GM12878 (cell line): ENCODE measurements at regions not wholly inside any gene's neighbourhood (a gene's known extent, or its start where the extent isn't known, plus 50 kb on each side); places are given as distances from the start of the nearest gene placed in this dataset.

Experiments used
- ATAC-seq: fragments of 200-7000 bp; cut with Tn5 transposase; 3 replicates; pipeline ENCODE4 v1.9.1; 2020; ENCODE audit warnings: mild to moderate bottlenecking, moderate library complexity
- BruUV-seq: library from RNA; stranded (reverse); fragments of 400-500 nt; replicated peaks from 2 replicates; lab custom pipeline; 2021; lab: Mats Ljungman, UMichigan
- CTCF ChIA-PET: fragments of 300-600 bp; sonication (Branson Sonifier 250); formaldehyde crosslinking; extraction: SDS; loops from one replicate; lab custom pipeline; 2021; ENCODE audit warnings: inconsistent platforms; lab: Yijun Ruan, JAX
- POLR2A ChIA-PET: fragments of 350-600 bp; formaldehyde crosslinking; extraction: SDS; loops from one replicate; lab custom pipeline; 2021; ENCODE audit warnings: inconsistent platforms; lab: Charles Lee
- RAD21 ChIA-PET: fragments of 300-600 bp; sonication (Branson Sonifier 250); formaldehyde crosslinking; loops from one replicate; lab custom pipeline; 2023; ENCODE audit warnings: antibody characterized with exemption; ENCODE audit not compliant: unreplicated experiment; lab: Charles Lee
- SMC1A ChIA-PET: fragments of 300-600 bp; sonication (Branson Sonifier 250); formaldehyde crosslinking; loops from one replicate; lab custom pipeline; 2023; ENCODE audit not compliant: unreplicated experiment, uncharacterized antibody; lab: Charles Lee
- DNase-seq: peaks from one replicate; pipeline ENCODE4 v3.0.0-alpha.2; 2011; ENCODE audit warnings: low read depth, low spot score
- FAIRE-seq: peaks from 3 replicates; lab custom pipeline; 2011; peaks lifted over from hg19 to GRCh38; lab: Jason Lieb, UNC
- H2AFZ ChIP-seq: 2 replicates; pipeline ENCODE4 v1.6.0; 2011; ENCODE audit warnings: low read depth, low read length, control low read depth; ENCODE audit not compliant: control insufficient read depth
- H3K27ac ChIP-seq: 2 replicates; pipeline ENCODE4 v1.5.1; 2011; ENCODE audit warnings: control low read depth; ENCODE audit not compliant: control insufficient read depth, insufficient read depth
- H3K27me3 ChIP-seq, 2 experiments: replicated peaks in 1 of 2; 2 replicates each; pipeline versions ENCODE4 v1.6.0 to v1.6.1; 2011; ENCODE audit warnings: low read length in 1 of 2; ENCODE audit not compliant: control insufficient read depth in 2 of 2, insufficient read depth in 2 of 2
- H3K36me3 ChIP-seq, 2 experiments: 2 replicates each; pipeline ENCODE4 v1.5.1; 2011; ENCODE audit warnings: low read length in 1 of 2; ENCODE audit not compliant: control insufficient read depth in 2 of 2, insufficient read depth in 2 of 2
- H3K4me1 ChIP-seq: 2 replicates; pipeline ENCODE4 v1.6.1; 2011; ENCODE audit warnings: mild to moderate bottlenecking, low read length, moderate library complexity, mixed read lengths; ENCODE audit not compliant: control insufficient read depth, insufficient read depth
- H3K4me2 ChIP-seq: 2 replicates; pipeline ENCODE4 v1.6.0; 2011; ENCODE audit warnings: control low read depth; ENCODE audit not compliant: control insufficient read depth, insufficient read depth
- H3K4me3 ChIP-seq: fragments of 200-600 bp; sonication (generic); 2 replicates; pipeline ENCODE4 v1.5.1; 2016
- H3K79me2 ChIP-seq: 2 replicates; pipeline ENCODE4 v1.6.0; 2011; ENCODE audit warnings: low read length; ENCODE audit not compliant: control insufficient read depth, insufficient read depth
- H3K9ac ChIP-seq: 2 replicates; pipeline ENCODE4 v1.8.0; 2011; ENCODE audit warnings: low read length, control low read depth, mixed read lengths; ENCODE audit not compliant: control insufficient read depth, insufficient read depth
- H3K9me3 ChIP-seq: replicated peaks from 3 replicates; pipeline ENCODE4 v1.5.1; 2011; ENCODE audit warnings: mild to moderate bottlenecking, low read length; ENCODE audit not compliant: control insufficient read depth, insufficient read depth
- H4K20me1 ChIP-seq: 2 replicates; pipeline ENCODE4 v1.6.0; 2011; ENCODE audit not compliant: control insufficient read depth, insufficient read depth
- FOXK2 ChIP-seq: fragments of 450-650 bp; IDR thresholded peaks from 2 replicates; pipeline ENCODE4 v1.6.1; 2017; ENCODE audit warnings: mild to moderate bottlenecking, moderate library complexity
- MAX ChIP-seq: IDR thresholded peaks from 2 replicates; pipeline ENCODE4 v1.6.1; 2012; ENCODE audit warnings: low read depth, low read length, improper control_type of control experiment
- POU2F2 ChIP-seq: IDR thresholded peaks from 3 replicates; pipeline ENCODE4 v1.6.1; 2011; ENCODE audit warnings: low read depth, mild to moderate bottlenecking, low read length, borderline replicate concordance
- TCF12 ChIP-seq: IDR thresholded peaks from 2 replicates; pipeline ENCODE4 v1.6.1; 2011; ENCODE audit warnings: low read depth, mild to moderate bottlenecking, low read length
- WGBS: methylation state at CpG from one replicate; pipeline ENCODE4 v1.1.6; 2016; ENCODE audit warnings: low lambda C conversion rate; ENCODE audit not compliant: insufficient replicate concordance, insufficient coverage; ENCODE audit errors: missing lambda C conversion rate; 5-methylcytosine and 5-hydroxymethylcytosine counted together
- in situ Hi-C: fragments of 300-500 bp; cut with MboI; formaldehyde crosslinking; loops from 9 replicates; pipeline ENCODE4 v1.14.3; 2018; ENCODE audit warnings: mixed read lengths
- intact Hi-C: fragments of 100-400 bp; cut with micrococcal nuclease; formaldehyde crosslinking; loops from one replicate; pipeline ENCODE4 v1.14.2; 2022; ENCODE audit not compliant: unreplicated experiment
- TF ChIP-seq, protein P1 (sequence below): fragments of 450-650 bp; formaldehyde crosslinking; IDR thresholded peaks from 2 replicates; pipeline ENCODE4 v1.5.0; 2022; ENCODE audit warnings: mild to moderate bottlenecking, missing genetic modification characterization

- 6% methylated on average over 1 of the region's 1 CpG for WGBS
- no peak for DNase-seq
- RAD21 ChIA-PET: no interaction called here
- Histone ChIP-seq H3K79me2 (no peaks in the 10 kb centered on the region), H3K9me3 (no peaks in the 10 kb centered on the region), H4K20me1 (no peaks in the 10 kb centered on the region), H3K27me3 (no peaks in the 10 kb centered on the region), H3K4me3 (no peak overlapping the region), H3K4me2 (no peak overlapping the region), H3K27ac (no peak overlapping the region), H2AFZ (no peak overlapping the region), H3K4me1 (no peaks in the 10 kb centered on the region), H3K9ac (no peak overlapping the region), H3K36me3 (no peaks in the 10 kb centered on the region)
- POLR2A ChIA-PET: no interaction called here
- SMC1A ChIA-PET: no interaction called here
- in situ Hi-C loops: no loop called here
- TF ChIP-seq POU2F2: no peak
- TF ChIP-seq TCF12: no peak
- TF ChIP-seq FOXK2: no peak
- TF ChIP-seq, protein P1, sequence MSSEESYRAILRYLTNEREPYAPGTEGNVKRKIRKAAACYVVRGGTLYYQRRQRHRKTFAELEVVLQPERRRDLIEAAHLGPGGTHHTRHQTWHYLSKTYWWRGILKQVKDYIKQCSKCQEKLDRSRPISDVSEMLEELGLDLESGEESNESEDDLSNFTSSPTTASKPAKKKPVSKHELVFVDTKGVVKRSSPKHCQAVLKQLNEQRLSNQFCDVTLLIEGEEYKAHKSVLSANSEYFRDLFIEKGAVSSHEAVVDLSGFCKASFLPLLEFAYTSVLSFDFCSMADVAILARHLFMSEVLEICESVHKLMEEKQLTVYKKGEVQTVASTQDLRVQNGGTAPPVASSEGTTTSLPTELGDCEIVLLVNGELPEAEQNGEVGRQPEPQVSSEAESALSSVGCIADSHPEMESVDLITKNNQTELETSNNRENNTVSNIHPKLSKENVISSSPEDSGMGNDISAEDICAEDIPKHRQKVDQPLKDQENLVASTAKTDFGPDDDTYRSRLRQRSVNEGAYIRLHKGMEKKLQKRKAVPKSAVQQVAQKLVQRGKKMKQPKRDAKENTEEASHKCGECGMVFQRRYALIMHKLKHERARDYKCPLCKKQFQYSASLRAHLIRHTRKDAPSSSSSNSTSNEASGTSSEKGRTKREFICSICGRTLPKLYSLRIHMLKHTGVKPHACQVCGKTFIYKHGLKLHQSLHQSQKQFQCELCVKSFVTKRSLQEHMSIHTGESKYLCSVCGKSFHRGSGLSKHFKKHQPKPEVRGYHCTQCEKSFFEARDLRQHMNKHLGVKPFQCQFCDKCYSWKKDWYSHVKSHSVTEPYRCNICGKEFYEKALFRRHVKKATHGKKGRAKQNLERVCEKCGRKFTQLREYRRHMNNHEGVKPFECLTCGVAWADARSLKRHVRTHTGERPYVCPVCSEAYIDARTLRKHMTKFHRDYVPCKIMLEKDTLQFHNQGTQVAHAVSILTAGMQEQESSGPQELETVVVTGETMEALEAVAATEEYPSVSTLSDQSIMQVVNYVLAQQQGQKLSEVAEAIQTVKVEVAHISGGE: no peak
- no peak for TF ChIP-seq MAX
- CTCF ChIA-PET: interaction anchor here (1.2 kb wide), 1 partner anchor 105 kb away, joined by 3 read pairs; no protein-coding TSS in a partner anchor
- ATAC-seq: no peak
- intact Hi-C loops: no loop called here
- BruUV-seq: no TSS peak
- FAIRE-seq: no peak
Measured at GRCh38 chr2:155701721-155702120, 630.8 kb downstream of the NR4A2 start.
